HL-60 (cell line): ENCODE measurements at regions not wholly inside any gene's neighbourhood (a gene's known extent, or its start where the extent isn't known, plus 50 kb on each side); places are given as distances from the start of the nearest gene placed in this dataset.

Experiments used
- DNase-seq, 2 experiments: peaks; one replicate each; pipeline ENCODE4 v3.0.0-alpha.2; 2010 to 2020; ENCODE audit warnings: low read depth in 1 of 2, low spot score in 1 of 2
- H3K27ac ChIP-seq: fragments of 250-450 bp; sonication (Bioruptor Pico); replicated peaks from 2 replicates; pipeline ENCODE4 v1.5.1; 2020; ENCODE audit warnings: mild to moderate bottlenecking, moderate library complexity
- H3K27me3 ChIP-seq: fragments of 250-450 bp; sonication (Bioruptor Pico); 2 replicates; pipeline ENCODE4 v1.5.1; 2021; ENCODE audit warnings: mild to moderate bottlenecking, moderate library complexity; ENCODE audit not compliant: insufficient read depth, poor library complexity, severe bottlenecking
- H3K4me3 ChIP-seq: replicated peaks from 2 replicates; pipeline ENCODE4 v1.5.1; 2011; ENCODE audit warnings: mild to moderate bottlenecking, control low read depth, low read length; ENCODE audit not compliant: insufficient read depth
- GABPA ChIP-seq: IDR thresholded peaks from 2 replicates; pipeline ENCODE4 v1.6.1; 2012; ENCODE audit warnings: low read depth
- POLR2AphosphoS5 ChIP-seq: IDR thresholded peaks from 2 replicates; pipeline ENCODE4 v1.6.1; 2012; ENCODE audit warnings: low read depth
- REST ChIP-seq: IDR thresholded peaks from 2 replicates; pipeline ENCODE4 v1.6.1; 2012; ENCODE audit warnings: low read depth; ENCODE audit not compliant: insufficient replicate concordance
- SPI1 ChIP-seq: IDR thresholded peaks from 2 replicates; pipeline ENCODE4 v1.6.1; 2012; ENCODE audit warnings: low read depth, mild to moderate bottlenecking, borderline replicate concordance
- TF ChIP-seq, protein P1 (sequence below): IDR thresholded peaks from one replicate; pipeline ENCODE4 v1.5.1; 2011; ENCODE audit warnings: low read length, control low read depth, inconsistent platforms; ENCODE audit not compliant: insufficient read depth

- TF ChIP-seq POLR2AphosphoS5 = no peak
- TF ChIP-seq SPI1 = no peak
- TF ChIP-seq, protein P1, sequence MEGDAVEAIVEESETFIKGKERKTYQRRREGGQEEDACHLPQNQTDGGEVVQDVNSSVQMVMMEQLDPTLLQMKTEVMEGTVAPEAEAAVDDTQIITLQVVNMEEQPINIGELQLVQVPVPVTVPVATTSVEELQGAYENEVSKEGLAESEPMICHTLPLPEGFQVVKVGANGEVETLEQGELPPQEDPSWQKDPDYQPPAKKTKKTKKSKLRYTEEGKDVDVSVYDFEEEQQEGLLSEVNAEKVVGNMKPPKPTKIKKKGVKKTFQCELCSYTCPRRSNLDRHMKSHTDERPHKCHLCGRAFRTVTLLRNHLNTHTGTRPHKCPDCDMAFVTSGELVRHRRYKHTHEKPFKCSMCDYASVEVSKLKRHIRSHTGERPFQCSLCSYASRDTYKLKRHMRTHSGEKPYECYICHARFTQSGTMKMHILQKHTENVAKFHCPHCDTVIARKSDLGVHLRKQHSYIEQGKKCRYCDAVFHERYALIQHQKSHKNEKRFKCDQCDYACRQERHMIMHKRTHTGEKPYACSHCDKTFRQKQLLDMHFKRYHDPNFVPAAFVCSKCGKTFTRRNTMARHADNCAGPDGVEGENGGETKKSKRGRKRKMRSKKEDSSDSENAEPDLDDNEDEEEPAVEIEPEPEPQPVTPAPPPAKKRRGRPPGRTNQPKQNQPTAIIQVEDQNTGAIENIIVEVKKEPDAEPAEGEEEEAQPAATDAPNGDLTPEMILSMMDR = no peak
- TF ChIP-seq REST = no peak
- no peak for TF ChIP-seq GABPA
- Histone ChIP-seq H3K4me3 (no peak overlapping the region), H3K27me3 (no peaks in the 10 kb centered on the region), H3K27ac (no peak overlapping the region)
- no peak for DNase-seq
Observed at GRCh38 chr9:107064378-107064777, 201.4 kb downstream of the ZNF462 start.

- Histone ChIP-seq H3K27ac (no peak overlapping the region), H3K27me3 (no peaks in the 10 kb centered on the region), H3K4me3 (no peak overlapping the region)
- TF ChIP-seq GABPA (no peak), SPI1 (no peak), REST (no peak), POLR2AphosphoS5 (no peak)
- TF ChIP-seq, protein P1 = no peak
- DNase-seq = no peak
Observed at GRCh38 chr9:107065549-107065948, 202.6 kb downstream of the ZNF462 start.

- no peak for TF ChIP-seq POLR2AphosphoS5
- no peak for TF ChIP-seq REST
- no peak for TF ChIP-seq GABPA
- TF ChIP-seq, protein P1 = no peak
- Histone ChIP-seq H3K4me3 (no peak overlapping the region), H3K27me3 (peaks cover 2% of the 10 kb centered on the region), H3K27ac (no peak overlapping the region)
- no peak for DNase-seq
Observed at GRCh38 chr9:107067739-107068416, 204.9 kb downstream of the ZNF462 start.
